WTC11 (cell line): ENCODE measurements at regions not wholly inside any gene's neighbourhood (a gene's known extent, or its start where the extent isn't known, plus 50 kb on each side); places are given as distances from the start of the nearest gene placed in this dataset.

ENCODE experiments used
- ATAC-seq: fragments of 200-7000 bp; cut with Tn5 transposase; 2 replicates; pipeline ENCODE4 v1.10.0; 2021; ENCODE audit warnings: mild to moderate bottlenecking, moderate library complexity
- CTCF ChIA-PET: fragments of 300-600 bp; sonication (Branson Sonifier 250); formaldehyde crosslinking; loops from one replicate; lab custom pipeline; 2021; ENCODE audit warnings: antibody characterized with exemption; lab: Charles Lee
- POLR2A ChIA-PET: fragments of 350-600 bp; sonication (Branson Sonifier 250); formaldehyde crosslinking; loops from one replicate; lab custom pipeline; 2021; ENCODE audit warnings: antibody characterized with exemption; lab: Charles Lee
- DNase-seq: peaks from one replicate; pipeline ENCODE4 v3.0.0; 2021; ENCODE audit warnings: low spot score
- H3K27ac Mint-ChIP-seq: 2 replicates; pipeline ENCODE4 v1.8.0; 2021; ENCODE audit warnings: mixed read lengths
- H3K27me3 Mint-ChIP-seq: 2 replicates; pipeline ENCODE4 v1.8.0; 2021; ENCODE audit warnings: low read depth, mild to moderate bottlenecking, moderate library complexity, mixed read lengths
- H3K36me3 Mint-ChIP-seq: 2 replicates; pipeline ENCODE4 v1.8.0; 2021; ENCODE audit warnings: mixed read lengths
- H3K4me1 Mint-ChIP-seq: 2 replicates; pipeline ENCODE4 v1.8.0; 2022; ENCODE audit warnings: mixed read lengths
- H3K4me3 Mint-ChIP-seq: 2 replicates; pipeline ENCODE4 v1.8.0; 2021; ENCODE audit warnings: mild to moderate bottlenecking, moderate library complexity, mixed read lengths
- H3K9me3 Mint-ChIP-seq: 2 replicates; pipeline ENCODE4 v1.8.0; 2021; ENCODE audit warnings: mixed read lengths
- CREB1 ChIP-seq: sonication (generic); formaldehyde crosslinking; IDR thresholded peaks from 2 replicates; pipeline ENCODE4 v1.8.0; 2023; ENCODE audit warnings: mild to moderate bottlenecking, missing genetic modification reagents
- ELF4 ChIP-seq: sonication (generic); formaldehyde crosslinking; IDR thresholded peaks from 2 replicates; pipeline ENCODE4 v1.8.1; 2022; ENCODE audit warnings: low read depth, mild to moderate bottlenecking, moderate library complexity, missing genetic modification reagents
- EMX1 ChIP-seq: fragments of 250-450 bp; sonication (Bioruptor Pico); IDR thresholded peaks from 2 replicates; pipeline ENCODE4 v1.8.0; 2021; ENCODE audit warnings: mild to moderate bottlenecking
- ESRRA ChIP-seq: sonication (generic); formaldehyde crosslinking; IDR thresholded peaks from 2 replicates; pipeline ENCODE4 v1.8.1; 2022; ENCODE audit warnings: mild to moderate bottlenecking, missing genetic modification reagents, borderline replicate concordance
- NFATC4 ChIP-seq: fragments of 250-450 bp; sonication (Bioruptor Pico); IDR thresholded peaks from 2 replicates; pipeline ENCODE4 v1.9.0; 2021; ENCODE audit warnings: mild to moderate bottlenecking
- NFYB ChIP-seq: sonication (generic); formaldehyde crosslinking; conservative IDR thresholded peaks from 2 replicates; pipeline ENCODE4 v1.8.0; 2022; ENCODE audit warnings: low read depth, missing genetic modification reagents
- NR3C1 ChIP-seq: sonication (generic); formaldehyde crosslinking; conservative IDR thresholded peaks from 2 replicates; pipeline ENCODE4 v1.8.1; 2023; ENCODE audit warnings: low read depth, mild to moderate bottlenecking, missing genetic modification reagents
- PRRX2 ChIP-seq: fragments of 250-450 bp; sonication (Bioruptor Pico); IDR thresholded peaks from 2 replicates; pipeline ENCODE4 v1.8.0; 2021; ENCODE audit warnings: mild to moderate bottlenecking
- RORB ChIP-seq: fragments of 250-450 bp; sonication (Bioruptor Pico); IDR thresholded peaks from 2 replicates; pipeline ENCODE4 v1.9.0; 2021; ENCODE audit warnings: mild to moderate bottlenecking
- SMAD3 ChIP-seq: sonication (generic); formaldehyde crosslinking; IDR thresholded peaks from 2 replicates; pipeline ENCODE4 v1.8.0; 2022; ENCODE audit warnings: missing genetic modification reagents, mild to moderate bottlenecking, borderline replicate concordance
- TCF7 ChIP-seq: sonication (generic); formaldehyde crosslinking; IDR thresholded peaks from 2 replicates; pipeline ENCODE4 v1.8.0; 2022; ENCODE audit warnings: mild to moderate bottlenecking, low read depth, missing genetic modification reagents, moderate library complexity
- TEAD4 ChIP-seq: sonication (generic); formaldehyde crosslinking; IDR thresholded peaks from 2 replicates; pipeline ENCODE4 v1.8.0; 2022; ENCODE audit warnings: mild to moderate bottlenecking, missing genetic modification reagents
- ZNF396 ChIP-seq: fragments of 250-450 bp; sonication (Bioruptor Pico); IDR thresholded peaks from 2 replicates; pipeline ENCODE4 v1.8.0; 2021; ENCODE audit warnings: mild to moderate bottlenecking, moderate library complexity, borderline replicate concordance
- ZNF416 ChIP-seq: fragments of 250-450 bp; sonication (Bioruptor Pico); IDR thresholded peaks from 2 replicates; pipeline ENCODE4 v1.9.0; 2021; ENCODE audit warnings: mild to moderate bottlenecking, inconsistent platforms
- TF ChIP-seq, protein P1 (sequence below): fragments of 250-450 bp; sonication (Bioruptor Pico); IDR thresholded peaks from 2 replicates; pipeline ENCODE4 v1.8.0; 2021; ENCODE audit warnings: mild to moderate bottlenecking
- TF ChIP-seq, protein P2 (sequence below): fragments of 250-450 bp; sonication (Bioruptor Pico); IDR thresholded peaks from 2 replicates; pipeline ENCODE4 v1.9.0; 2021; ENCODE audit warnings: mild to moderate bottlenecking, borderline replicate concordance
- TF ChIP-seq, protein P3 (sequence below): sonication (generic); formaldehyde crosslinking; IDR thresholded peaks from 2 replicates; pipeline ENCODE4 v1.8.1; 2023; ENCODE audit warnings: mild to moderate bottlenecking, moderate library complexity, missing genetic modification reagents
- TF ChIP-seq, protein P4 (sequence below): sonication (generic); formaldehyde crosslinking; IDR thresholded peaks from 2 replicates; pipeline ENCODE4 v1.8.1; 2022; ENCODE audit warnings: mild to moderate bottlenecking, moderate library complexity, missing genetic modification reagents
- TF ChIP-seq, protein P5 (sequence below): sonication (generic); formaldehyde crosslinking; IDR thresholded peaks from 2 replicates; pipeline ENCODE4 v1.8.0; 2022; ENCODE audit warnings: mild to moderate bottlenecking, missing genetic modification reagents

DNA sequence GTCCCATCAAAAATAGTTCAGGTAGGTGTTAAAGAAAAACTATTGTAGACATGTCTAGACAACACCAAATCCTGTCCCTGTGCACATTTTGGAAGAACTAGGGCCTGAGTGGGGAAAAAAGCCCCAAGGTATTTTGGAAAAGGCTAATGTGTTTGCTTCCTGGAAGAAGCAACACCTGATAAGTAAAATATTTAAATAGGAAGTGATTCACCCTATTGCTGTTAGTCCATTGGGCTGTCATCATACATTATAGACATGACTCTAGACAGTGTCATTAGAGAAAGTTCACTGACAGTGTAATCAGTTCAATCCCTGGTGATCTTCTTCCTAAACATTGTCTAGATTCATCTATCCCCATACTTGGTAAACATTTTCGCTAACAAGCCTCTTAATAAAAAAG lies 465.3 kb downstream of the CBLN4 start:
- CTCF ChIA-PET: no interaction called here
- H3K27me3 Mint-ChIP-seq: peaks cover 14% of the 10 kb centered on the region
- H3K27ac Mint-ChIP-seq: no peak overlapping the region
- ATAC-seq (no peak), DNase-seq (no peak)
- no peak overlapping the region for H3K4me3 Mint-ChIP-seq
- H3K4me1 Mint-ChIP-seq: no peaks in the 10 kb centered on the region
- TF ChIP-seq TEAD4 (CRISPR knock-in tag) (no peak), NFATC4 (CRISPR knock-in tag) (no peak), RORB (no peak), ELF4 (CRISPR knock-in tag) (no peak), ZNF416 (no peak), EMX1 (no peak), SMAD3 (CRISPR knock-in tag) (no peak), ZNF396 (CRISPR knock-in tag) (no peak), NR3C1 (CRISPR knock-in tag) (no peak), TCF7 (no peak), NFYB (CRISPR knock-in tag) (no peak), PRRX2 (no peak), ESRRA (CRISPR knock-in tag) (no peak), CREB1 (no peak)
- TF ChIP-seq, protein P1, sequence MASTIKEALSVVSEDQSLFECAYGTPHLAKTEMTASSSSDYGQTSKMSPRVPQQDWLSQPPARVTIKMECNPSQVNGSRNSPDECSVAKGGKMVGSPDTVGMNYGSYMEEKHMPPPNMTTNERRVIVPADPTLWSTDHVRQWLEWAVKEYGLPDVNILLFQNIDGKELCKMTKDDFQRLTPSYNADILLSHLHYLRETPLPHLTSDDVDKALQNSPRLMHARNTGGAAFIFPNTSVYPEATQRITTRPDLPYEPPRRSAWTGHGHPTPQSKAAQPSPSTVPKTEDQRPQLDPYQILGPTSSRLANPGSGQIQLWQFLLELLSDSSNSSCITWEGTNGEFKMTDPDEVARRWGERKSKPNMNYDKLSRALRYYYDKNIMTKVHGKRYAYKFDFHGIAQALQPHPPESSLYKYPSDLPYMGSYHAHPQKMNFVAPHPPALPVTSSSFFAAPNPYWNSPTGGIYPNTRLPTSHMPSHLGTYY (CRISPR knock-in tag): no peak
- TF ChIP-seq, protein P2, sequence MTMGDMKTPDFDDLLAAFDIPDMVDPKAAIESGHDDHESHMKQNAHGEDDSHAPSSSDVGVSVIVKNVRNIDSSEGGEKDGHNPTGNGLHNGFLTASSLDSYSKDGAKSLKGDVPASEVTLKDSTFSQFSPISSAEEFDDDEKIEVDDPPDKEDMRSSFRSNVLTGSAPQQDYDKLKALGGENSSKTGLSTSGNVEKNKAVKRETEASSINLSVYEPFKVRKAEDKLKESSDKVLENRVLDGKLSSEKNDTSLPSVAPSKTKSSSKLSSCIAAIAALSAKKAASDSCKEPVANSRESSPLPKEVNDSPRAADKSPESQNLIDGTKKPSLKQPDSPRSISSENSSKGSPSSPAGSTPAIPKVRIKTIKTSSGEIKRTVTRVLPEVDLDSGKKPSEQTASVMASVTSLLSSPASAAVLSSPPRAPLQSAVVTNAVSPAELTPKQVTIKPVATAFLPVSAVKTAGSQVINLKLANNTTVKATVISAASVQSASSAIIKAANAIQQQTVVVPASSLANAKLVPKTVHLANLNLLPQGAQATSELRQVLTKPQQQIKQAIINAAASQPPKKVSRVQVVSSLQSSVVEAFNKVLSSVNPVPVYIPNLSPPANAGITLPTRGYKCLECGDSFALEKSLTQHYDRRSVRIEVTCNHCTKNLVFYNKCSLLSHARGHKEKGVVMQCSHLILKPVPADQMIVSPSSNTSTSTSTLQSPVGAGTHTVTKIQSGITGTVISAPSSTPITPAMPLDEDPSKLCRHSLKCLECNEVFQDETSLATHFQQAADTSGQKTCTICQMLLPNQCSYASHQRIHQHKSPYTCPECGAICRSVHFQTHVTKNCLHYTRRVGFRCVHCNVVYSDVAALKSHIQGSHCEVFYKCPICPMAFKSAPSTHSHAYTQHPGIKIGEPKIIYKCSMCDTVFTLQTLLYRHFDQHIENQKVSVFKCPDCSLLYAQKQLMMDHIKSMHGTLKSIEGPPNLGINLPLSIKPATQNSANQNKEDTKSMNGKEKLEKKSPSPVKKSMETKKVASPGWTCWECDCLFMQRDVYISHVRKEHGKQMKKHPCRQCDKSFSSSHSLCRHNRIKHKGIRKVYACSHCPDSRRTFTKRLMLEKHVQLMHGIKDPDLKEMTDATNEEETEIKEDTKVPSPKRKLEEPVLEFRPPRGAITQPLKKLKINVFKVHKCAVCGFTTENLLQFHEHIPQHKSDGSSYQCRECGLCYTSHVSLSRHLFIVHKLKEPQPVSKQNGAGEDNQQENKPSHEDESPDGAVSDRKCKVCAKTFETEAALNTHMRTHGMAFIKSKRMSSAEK (CRISPR knock-in tag): no peak
- TF ChIP-seq, protein P3, sequence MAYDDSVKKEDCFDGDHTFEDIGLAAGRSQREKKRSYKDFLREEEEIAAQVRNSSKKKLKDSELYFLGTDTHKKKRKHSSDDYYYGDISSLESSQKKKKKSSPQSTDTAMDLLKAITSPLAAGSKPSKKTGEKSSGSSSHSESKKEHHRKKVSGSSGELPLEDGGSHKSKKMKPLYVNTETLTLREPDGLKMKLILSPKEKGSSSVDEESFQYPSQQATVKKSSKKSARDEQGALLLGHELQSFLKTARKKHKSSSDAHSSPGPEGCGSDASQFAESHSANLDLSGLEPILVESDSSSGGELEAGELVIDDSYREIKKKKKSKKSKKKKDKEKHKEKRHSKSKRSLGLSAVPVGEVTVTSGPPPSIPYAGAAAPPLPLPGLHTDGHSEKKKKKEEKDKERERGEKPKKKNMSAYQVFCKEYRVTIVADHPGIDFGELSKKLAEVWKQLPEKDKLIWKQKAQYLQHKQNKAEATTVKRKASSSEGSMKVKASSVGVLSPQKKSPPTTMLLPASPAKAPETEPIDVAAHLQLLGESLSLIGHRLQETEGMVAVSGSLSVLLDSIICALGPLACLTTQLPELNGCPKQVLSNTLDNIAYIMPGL (CRISPR knock-in tag): no peak
- TF ChIP-seq, protein P4, sequence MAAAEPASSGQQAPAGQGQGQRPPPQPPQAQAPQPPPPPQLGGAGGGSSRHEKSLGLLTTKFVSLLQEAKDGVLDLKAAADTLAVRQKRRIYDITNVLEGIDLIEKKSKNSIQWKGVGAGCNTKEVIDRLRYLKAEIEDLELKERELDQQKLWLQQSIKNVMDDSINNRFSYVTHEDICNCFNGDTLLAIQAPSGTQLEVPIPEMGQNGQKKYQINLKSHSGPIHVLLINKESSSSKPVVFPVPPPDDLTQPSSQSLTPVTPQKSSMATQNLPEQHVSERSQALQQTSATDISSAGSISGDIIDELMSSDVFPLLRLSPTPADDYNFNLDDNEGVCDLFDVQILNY (CRISPR knock-in tag): no peak
- TF ChIP-seq, protein P5, sequence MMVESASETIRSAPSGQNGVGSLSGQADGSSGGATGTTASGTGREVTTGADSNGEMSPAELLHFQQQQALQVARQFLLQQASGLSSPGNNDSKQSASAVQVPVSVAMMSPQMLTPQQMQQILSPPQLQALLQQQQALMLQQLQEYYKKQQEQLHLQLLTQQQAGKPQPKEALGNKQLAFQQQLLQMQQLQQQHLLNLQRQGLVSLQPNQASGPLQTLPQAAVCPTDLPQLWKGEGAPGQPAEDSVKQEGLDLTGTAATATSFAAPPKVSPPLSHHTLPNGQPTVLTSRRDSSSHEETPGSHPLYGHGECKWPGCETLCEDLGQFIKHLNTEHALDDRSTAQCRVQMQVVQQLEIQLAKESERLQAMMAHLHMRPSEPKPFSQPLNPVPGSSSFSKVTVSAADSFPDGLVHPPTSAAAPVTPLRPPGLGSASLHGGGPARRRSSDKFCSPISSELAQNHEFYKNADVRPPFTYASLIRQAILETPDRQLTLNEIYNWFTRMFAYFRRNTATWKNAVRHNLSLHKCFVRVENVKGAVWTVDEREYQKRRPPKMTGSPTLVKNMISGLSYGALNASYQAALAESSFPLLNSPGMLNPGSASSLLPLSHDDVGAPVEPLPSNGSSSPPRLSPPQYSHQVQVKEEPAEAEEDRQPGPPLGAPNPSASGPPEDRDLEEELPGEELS (CRISPR knock-in tag): no peak
- H3K36me3 Mint-ChIP-seq: peaks cover 83% of the 10 kb centered on the region
- POLR2A ChIA-PET: no interaction called here
- H3K9me3 Mint-ChIP-seq: peaks cover 92% of the 10 kb centered on the region
